HG02973 (cell line): ENCODE measurements at regions not wholly inside any gene's neighbourhood (a gene's known extent, or its start where the extent isn't known, plus 50 kb on each side); places are given as distances from the start of the nearest gene placed in this dataset.

Source experiments
- ATAC-seq: cut with Tn5 transposase; IDR thresholded peaks from one replicate; pipeline ENCODE4 v1.9.1; 2021; ENCODE audit warnings: moderate library complexity; ENCODE audit not compliant: unreplicated experiment

DNA sequence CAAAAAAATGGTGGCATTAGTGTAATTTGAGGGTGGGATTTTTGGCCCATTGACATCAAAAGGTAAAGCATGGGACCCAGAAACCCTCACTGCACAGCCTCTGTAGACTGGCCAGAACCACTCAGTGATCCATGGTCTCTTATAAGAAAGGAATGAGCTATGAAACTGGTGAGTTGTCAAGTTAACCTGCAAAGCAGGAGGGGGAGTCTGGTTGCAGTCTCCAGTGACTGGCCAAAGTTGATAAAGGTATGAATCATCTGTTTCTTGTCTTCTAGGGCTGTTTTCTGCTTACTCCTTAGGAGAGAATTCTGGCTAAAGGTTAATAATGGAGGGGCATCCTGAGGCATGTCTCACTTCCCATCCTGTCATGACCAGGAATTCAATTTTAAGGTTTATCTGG lies 325.2 kb downstream of the TLR4 start:
- ATAC-seq, result no peak

- no peak for ATAC-seq
Measured at GRCh38 chr9:118034701-118035100, 330.5 kb downstream of the TLR4 start.

DNA sequence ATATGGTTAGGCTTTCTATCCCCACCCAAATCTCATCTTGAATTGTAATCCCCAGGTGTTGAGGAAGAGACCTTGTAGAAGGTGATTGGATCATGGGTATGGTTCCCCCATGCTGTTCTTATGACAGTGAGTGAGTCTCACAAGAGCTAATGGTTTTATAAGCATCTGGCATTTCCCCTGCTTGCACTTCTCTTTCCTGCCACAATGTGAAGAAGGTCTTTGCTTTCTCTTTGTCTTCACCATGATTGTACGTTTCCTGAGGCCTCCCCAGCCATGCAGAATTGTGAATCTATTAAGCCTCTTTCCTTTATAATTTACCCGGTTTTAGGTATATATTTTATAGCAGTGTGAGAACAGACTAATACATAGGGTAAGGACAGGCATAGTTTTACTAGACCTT lies 334.5 kb downstream of the TLR4 start:
- ATAC-seq, result no peak

GRCh38 chr9:118058227-118058626 lies 354.0 kb downstream of the TLR4 start:
- no peak for ATAC-seq

- ATAC-seq, result no peak
Measured at GRCh38 chr9:118059484-118060278, 355.5 kb downstream of the TLR4 start.

- ATAC-seq, result no peak
Measured at GRCh38 chr9:118083161-118083560, 379.0 kb downstream of the TLR4 start.

GRCh38 chr9:118088090-118088489 lies 383.9 kb downstream of the TLR4 start:
- ATAC-seq, result no peak

DNA sequence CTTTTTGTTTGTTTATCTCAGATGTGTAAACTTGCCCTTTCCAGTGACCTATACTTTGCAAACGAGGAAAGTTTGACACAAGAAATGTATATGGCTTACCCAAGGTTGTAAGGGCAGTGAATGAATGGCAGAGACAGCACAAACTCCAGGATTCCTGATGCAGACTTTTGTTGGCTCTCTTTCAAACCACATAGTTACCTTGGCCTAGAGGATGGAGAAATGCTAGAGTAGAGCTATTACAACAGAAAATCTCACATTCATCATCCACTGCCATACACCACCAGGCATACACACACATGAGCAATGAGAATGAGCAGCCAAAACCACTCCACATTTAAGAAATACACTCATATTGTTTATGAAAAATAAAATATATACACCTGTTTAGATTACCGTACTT lies 387.0 kb downstream of the TLR4 start:
- ATAC-seq, result no peak

DNA sequence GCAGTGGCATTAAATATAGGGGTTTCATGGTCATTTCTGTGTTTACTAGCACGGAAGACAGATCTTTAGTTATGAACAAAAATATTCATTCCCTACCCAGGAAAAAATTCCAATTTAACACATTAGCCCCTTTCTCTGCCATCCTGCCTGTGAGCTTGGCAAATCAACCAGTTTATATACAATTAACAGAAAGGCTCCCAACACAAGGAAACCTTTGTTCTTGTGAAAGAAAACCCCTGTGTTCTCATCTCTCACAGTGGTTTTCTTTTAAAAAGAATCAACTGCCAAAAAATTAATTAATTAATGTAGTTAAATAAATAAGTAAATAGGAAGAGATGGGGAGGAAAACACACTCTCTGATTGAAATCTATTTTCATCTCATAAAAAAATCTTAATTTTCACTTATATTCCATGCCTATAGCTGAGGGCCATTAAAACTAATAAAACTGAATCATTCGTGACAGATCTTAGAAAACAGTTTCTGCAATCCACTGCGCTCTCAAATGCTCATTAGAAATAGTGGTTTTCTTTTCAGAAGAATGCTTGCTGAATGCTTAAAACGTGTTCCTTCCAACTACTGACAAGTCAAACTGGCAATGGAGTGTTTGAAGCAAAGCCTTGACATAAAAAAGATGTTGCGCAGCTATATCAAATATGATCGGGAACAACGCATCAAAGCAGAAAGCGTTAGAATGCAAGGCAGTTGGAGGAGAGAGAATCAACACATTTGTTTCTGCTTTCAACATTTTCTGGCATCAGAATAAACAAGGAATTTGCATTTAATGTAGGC lies 387.7 kb downstream of the TLR4 start:
- no peak for ATAC-seq

DNA sequence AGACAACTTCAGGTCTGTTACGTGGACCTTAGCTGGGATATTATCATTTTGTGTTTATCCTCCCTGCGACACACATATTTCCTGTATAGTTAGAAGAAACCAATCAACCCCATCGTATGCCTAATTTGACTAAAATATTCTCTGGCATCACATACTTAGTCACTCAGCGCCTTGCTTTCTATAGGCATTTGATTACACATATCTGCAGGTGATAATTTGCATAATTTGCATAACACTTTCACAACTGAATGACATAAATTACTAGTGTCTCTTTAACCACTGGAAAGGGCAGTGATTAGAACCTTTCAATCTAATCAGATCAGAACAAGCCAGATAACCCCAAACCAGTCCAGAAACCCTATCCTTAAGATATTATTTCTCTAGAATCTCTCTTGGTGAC lies 390.2 kb downstream of the TLR4 start:
- ATAC-seq, result no peak

DNA sequence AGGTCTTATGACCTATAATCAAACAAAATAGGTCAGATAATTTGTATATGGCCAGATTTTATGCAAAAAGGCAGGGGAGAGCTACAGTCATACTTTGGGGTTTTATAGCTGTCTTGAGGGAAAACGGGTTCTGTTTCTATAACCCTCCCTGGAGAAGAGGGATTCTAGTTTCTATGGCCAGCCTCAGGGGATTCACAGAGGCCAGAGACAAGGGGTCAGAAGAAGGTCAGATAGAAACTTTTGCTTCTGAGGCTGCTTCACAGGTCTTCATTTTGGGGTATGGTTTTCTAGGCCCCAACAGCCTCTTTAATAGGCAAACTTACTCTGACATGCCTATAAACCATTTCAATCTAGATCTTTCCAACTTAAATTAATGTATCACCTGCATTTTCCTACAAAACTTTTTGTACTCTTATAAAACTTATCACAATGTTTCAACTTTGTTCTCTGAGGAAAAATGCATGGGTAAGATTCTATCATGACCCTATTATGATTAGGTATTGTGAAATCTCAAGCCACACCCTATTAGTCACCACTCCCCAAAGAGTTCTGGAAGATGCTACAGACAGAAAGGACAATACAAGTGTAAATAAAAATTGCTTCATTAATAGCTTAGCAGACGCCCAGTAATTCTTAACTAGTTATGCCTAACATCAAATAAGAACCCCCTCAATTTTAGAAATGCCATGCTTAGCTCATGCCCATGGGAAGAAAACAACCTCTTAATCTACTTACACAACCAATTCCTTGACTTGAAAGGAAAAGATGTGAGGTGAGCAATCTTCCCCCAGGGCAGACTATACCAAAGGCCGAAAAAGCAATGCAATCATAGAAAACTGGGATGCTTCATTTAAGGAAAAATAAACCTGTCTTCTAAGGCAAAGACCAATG lies 396.6 kb downstream of the TLR4 start:
- ATAC-seq, result no peak

DNA sequence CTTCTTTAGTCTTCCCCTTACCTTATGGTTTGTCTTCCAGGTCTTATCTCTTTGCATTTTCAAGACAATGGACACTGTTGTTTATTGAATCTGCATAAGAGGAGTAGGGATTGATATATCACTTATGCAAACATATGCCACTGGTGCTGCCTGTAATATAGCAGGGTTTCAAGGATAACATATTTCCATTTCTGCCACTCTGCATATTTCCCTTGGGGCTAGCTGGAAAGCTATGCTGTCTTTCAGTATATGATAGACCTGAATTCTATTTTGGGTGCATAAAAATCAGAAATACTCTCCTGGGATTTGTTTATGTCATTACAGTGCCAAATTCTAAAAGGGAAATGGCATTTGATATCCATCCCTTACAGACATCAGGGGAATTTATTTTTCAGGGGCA lies 400.2 kb downstream of the TLR4 start:
- ATAC-seq, result no peak

GRCh38 chr9:118108971-118109370 lies 404.8 kb downstream of the TLR4 start:
- ATAC-seq, result no peak

DNA sequence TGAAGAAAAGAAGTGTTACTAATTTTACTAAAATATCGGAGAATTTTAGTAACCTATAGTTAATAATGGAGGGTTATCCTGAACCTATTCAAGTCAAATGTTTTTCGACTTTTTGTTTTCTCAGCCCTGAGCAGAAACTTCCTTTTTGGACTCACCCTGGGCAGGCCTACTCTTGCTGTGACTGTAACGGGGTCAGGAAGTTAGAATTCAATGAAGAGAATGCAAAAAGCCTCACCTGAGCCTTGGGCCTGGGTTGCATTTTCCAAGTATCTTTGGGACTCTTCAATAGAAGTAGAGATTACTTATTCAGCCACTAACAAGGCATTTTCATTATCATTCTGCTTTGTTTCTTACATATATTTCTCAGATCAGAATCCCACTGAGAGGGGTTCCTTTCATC lies 405.3 kb downstream of the TLR4 start:
- ATAC-seq, result no peak

DNA sequence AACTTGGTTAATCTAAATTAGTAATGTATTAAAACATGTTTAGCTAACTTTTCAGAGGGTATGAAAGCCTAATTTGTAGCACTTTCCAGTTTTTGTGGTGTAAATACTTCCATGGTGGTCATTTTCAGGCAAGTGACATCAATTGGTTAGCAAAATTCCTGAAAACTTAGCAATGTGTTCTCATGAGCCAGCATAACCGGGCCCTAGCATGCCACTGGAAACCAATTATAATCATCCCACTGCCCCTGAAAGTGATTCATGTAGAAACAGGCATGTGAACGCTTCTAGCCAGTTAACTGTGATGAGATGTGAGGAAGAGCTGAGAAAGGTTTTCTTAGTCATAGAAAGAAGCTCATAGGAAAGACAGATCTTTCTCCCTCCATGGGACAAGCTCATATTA lies 417.2 kb downstream of the TLR4 start:
- ATAC-seq, result no peak

DNA sequence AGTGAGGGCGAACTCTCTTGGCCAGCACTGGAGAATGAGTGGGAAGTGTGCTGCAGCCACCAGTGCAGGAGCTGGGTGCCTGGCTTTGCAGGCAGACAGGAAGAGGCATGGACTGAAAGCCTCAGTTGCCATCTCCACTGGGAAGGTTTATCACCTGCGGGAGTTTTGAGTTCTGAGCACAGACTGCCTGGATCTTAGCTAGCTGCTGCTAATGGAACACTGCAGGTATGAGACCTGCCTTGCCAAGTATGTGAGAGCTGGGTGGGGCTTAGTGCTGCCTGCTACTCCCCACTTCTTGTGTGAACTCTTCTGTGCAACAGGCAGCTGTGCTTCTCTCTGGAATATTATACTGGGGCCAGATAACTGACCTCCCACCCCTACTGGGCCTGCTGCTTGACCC lies 424.1 kb downstream of the TLR4 start:
- no peak for ATAC-seq

- ATAC-seq, result no peak
Measured at GRCh38 chr9:118129541-118129940, 425.3 kb downstream of the TLR4 start.

- no peak for ATAC-seq
Measured at GRCh38 chr9:118148990-118149389, 444.8 kb downstream of the TLR4 start.

GRCh38 chr9:118156846-118157245 lies 452.6 kb downstream of the TLR4 start:
- ATAC-seq, result no peak

DNA sequence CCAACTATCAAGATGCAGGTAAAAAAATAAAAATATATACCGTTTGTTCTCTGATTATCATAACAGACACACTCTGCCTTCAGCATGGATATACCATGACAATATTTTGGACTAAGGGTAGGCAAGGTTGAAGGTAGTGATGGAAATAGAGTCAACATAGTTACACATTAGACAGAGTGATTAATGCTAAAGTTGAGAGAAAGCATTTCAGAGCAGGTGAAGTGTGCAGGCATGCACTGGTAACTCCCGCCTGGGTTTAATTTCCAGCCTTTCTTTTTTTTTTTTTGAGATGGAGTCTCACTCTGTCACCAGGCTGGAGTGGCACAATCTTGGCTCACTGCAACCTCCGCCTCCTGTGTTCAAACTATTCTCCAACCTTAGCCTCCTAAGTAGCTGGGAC lies 458.5 kb downstream of the TLR4 start:
- ATAC-seq, result no peak

GRCh38 chr9:118163751-118164150 lies 459.5 kb downstream of the TLR4 start:
- no peak for ATAC-seq
